ENCODE measurements at regions not wholly inside any gene's neighbourhood (a gene's known extent, or its start where the extent isn't known, plus 50 kb on each side); places are given as distances from the start of the nearest gene placed in this dataset.
"Not testable (repeated sequence)": the region's sequence is repeated elsewhere in the genome, so short reads cannot be mapped to it uniquely, and the experiment has no call there.

- Histone ChIP-seq H3K4me1 (no peaks in the 10 kb centered on the region), H3K27ac (no peak overlapping the region), H3K9me3 (no peaks in the 10 kb centered on the region), H3K4me3 (no peak overlapping the region), H3K36me3 (no peaks in the 10 kb centered on the region), H3K27me3 (no peaks in the 10 kb centered on the region)
- TF ChIP-seq, protein P1, sequence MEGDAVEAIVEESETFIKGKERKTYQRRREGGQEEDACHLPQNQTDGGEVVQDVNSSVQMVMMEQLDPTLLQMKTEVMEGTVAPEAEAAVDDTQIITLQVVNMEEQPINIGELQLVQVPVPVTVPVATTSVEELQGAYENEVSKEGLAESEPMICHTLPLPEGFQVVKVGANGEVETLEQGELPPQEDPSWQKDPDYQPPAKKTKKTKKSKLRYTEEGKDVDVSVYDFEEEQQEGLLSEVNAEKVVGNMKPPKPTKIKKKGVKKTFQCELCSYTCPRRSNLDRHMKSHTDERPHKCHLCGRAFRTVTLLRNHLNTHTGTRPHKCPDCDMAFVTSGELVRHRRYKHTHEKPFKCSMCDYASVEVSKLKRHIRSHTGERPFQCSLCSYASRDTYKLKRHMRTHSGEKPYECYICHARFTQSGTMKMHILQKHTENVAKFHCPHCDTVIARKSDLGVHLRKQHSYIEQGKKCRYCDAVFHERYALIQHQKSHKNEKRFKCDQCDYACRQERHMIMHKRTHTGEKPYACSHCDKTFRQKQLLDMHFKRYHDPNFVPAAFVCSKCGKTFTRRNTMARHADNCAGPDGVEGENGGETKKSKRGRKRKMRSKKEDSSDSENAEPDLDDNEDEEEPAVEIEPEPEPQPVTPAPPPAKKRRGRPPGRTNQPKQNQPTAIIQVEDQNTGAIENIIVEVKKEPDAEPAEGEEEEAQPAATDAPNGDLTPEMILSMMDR (IDR thresholded peaks at IDR 0.05) = no peak
- no peak for TF ChIP-seq POLR2A (IDR thresholded peaks at IDR 0.05)
- DNase-seq = no peak
These were observed 150.4 kb downstream of the CENPC start for GRCh38 chr4:67394879-67395278.

DNA sequence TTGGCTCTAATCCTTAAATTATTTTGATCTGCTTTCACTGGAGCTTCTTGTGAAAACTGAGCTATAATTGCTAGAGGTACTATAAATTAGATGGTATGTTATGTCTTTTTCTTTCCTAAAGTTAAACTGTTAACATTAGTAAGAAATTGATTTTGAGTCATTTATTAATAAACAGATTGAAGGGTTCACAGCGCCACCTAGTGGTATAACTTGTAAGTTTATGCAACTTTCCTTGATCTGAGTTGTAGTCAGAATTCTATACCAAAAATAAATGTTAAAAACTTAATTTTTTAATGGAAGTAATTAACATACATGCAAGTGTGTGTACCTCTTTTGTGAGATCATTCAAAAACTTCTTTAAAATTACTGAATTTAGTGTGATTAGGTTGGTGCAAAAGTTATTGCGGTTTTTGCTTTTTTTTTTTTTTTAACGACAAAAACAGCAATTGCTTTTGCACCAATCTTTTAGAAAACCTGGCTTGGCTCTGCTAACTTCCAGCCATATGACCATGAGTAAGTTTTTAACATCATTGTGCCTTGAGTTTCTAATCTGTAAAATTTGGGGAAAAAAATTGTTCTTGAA is 151.5 kb downstream of the CENPC start:
- Histone ChIP-seq H3K4me1 (no peaks in the 10 kb centered on the region), H3K27ac (no peak overlapping the region), H3K9me3 (no peaks in the 10 kb centered on the region), H3K4me3 (no peak overlapping the region), H3K27me3 (no peaks in the 10 kb centered on the region), H3K36me3 (no peaks in the 10 kb centered on the region)
- no peak for DNase-seq
- TF ChIP-seq POLR2A (IDR thresholded peaks at IDR 0.05) = no peak
- TF ChIP-seq, protein P1 (IDR thresholded peaks at IDR 0.05) = peak; percentile 42 to 87 (median 51)

DNA sequence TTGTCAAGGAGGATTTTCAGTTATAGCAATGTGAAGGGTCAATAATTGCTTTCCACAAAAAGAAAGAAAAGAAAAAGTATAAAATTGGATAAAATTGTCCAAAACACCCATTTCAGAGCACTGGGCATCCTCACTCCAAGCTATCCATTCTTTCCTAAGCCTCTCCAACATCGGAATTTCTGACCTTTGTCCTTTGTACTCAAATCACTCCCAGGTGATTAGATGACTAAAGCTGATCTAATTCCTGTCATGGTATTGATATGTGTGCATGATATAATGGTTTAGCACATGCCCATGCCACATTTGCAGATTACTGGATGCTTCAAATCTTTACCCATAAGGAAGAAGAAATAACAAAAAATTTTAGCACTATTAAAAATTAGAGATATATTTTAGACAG is 152.3 kb downstream of the CENPC start:
- H3K36me3 ChIP-seq = no peaks in the 10 kb centered on the region
- no peak for TF ChIP-seq POLR2A (IDR thresholded peaks at IDR 0.05)
- TF ChIP-seq, protein P1 (IDR thresholded peaks at IDR 0.05) = no peak
- H3K27ac ChIP-seq = no peak overlapping the region
- no peak overlapping the region for H3K4me3 ChIP-seq
- no peaks in the 10 kb centered on the region for H3K4me1 ChIP-seq
- no peak for DNase-seq
- no peaks in the 10 kb centered on the region for H3K27me3 ChIP-seq
- H3K9me3 ChIP-seq = no peaks in the 10 kb centered on the region

DNA sequence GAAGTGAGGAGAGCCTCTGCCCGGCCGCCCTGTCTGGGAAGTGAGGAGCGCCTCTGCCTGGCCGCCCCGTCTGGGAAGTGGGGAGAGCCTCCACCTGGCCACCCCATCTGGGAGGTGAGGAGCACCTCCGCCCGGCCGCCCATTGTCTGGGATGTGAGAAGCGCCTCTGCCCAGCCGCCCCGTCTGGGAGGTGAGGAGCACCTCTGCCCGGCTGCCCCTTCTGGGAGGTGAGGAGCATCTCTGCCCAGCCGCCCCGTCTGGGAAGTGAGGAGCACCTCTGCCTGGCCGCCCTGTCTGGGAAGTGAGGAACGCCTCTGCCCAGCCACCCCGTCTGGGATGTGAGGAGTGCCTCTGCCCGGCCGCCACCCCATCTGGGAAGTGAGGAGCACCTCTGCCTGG is 163.9 kb downstream of the CENPC start:
- H3K36me3 ChIP-seq, H3K27me3 ChIP-seq, DNase-seq, H3K27ac ChIP-seq, H3K4me3 ChIP-seq, H3K4me1 ChIP-seq, H3K9me3 ChIP-seq: not testable (repeated sequence)

DNA sequence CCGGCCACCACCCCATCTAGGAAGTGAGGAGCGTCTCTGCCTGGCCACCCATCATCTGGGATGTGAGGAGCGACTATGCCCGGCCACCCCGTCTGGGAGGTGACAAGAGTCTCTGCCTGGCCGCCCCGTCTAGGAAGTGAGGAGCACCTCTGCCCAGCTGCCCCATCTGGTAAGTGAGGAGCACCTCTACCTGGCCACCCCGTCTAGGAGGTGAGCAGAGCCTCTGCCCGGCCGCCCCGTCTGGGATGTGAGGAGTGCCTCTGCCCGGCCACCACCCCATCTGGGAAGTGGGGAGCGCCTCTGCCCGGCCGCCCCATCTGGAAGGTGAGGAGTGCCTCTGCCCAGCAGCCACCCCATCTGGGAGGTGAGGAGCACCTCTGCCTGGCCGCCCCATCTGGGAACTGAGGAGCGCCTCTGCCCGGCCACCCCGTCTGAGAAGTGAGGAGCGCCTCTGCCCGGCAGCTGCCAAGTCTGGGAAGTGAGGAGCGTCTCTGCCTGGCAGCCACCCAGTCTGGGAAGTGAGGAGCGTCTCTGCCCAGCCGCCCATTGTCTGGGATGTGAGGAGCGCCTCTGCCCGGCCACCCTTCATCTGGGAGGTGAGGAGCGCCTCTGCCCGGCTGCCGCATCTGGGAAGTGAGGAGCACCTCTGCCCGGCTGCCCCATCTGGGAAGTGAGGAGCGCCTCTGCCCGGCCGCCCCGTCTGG is 164.4 kb downstream of the CENPC start:
- not testable (repeated sequence) for H3K36me3 ChIP-seq, H3K27me3 ChIP-seq, H3K4me1 ChIP-seq, H3K27ac ChIP-seq, H3K9me3 ChIP-seq, H3K4me3 ChIP-seq
- peak in 1 of 3 donors; percentile 44 for DNase-seq

DNA sequence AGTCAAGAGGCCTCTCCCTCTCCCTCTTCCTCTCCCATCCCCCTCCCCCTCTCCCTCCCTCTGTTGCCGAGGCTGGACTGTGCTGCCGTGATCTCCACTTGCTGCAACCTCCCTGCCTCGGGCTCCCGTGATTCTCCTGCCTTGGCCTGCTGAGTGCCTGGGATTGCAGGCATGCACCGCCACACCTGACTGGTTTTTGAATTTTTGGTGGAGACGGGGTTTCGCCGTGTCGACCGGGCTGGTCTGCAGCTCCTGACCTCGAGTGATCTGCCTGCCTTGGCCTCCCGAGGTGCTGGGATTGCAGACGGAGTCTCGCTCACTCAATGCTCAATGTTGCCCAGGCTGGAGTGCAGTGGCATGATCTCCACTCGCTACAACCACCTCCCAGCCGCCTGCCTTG is 165.1 kb downstream of the CENPC start:
- no peak for DNase-seq
- Histone ChIP-seq H3K36me3 (no peaks in the 10 kb centered on the region), H3K4me1 (no peaks in the 10 kb centered on the region), H3K4me3 (no peak overlapping the region), H3K27ac (no peak overlapping the region), H3K27me3 (no peaks in the 10 kb centered on the region), H3K9me3 (no peaks in the 10 kb centered on the region)
- TF ChIP-seq POLR2A (IDR thresholded peaks at IDR 0.05) = no peak
- TF ChIP-seq, protein P1 (IDR thresholded peaks at IDR 0.05) = no peak

DNA sequence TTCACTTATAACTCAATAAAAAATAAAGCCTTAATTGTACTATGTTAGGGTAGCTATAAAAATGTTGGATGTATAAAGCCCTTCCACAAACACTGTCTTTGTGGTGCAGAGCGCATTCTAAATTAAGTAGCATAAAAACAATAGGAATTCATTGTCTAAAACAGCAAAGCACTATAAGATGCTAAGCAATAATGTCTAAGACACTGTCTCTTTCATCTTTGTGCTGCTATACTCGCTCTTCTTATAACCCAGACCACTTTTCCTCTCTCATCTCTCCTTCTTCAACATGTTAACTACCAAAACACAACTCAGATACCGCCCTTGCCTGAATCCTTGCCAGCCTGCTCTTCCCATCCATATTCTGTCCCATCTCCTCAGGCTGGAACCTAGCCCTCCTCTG is 170.0 kb downstream of the CENPC start:
- DNase-seq = no peak
- Histone ChIP-seq H3K27ac (no peak overlapping the region), H3K36me3 (no peaks in the 10 kb centered on the region), H3K9me3 (no peaks in the 10 kb centered on the region), H3K27me3 (no peaks in the 10 kb centered on the region), H3K4me3 (no peak overlapping the region), H3K4me1 (no peaks in the 10 kb centered on the region)
- TF ChIP-seq POLR2A (IDR thresholded peaks at IDR 0.05) = no peak
